Nucleus accumbens (tissue), 56 donors: ENCODE measurements at regions not wholly inside any gene's neighbourhood (a gene's known extent, or its start where the extent isn't known, plus 50 kb on each side); places are given as distances from the start of the nearest gene placed in this dataset.

ENCODE experiments used
- DNase-seq, 56 donors: peaks; one replicate each; lab custom pipeline; 2025; lab: John Stamatoyannopoulos, UW

GRCh38 chrX:6707497-6707896 is 172.6 kb upstream of the VCX3A start:
- DNase-seq: peak in 1 of 56 donors; percentile 0

- DNase-seq: no peak
These were observed 166.2 kb upstream of the VCX3A start for GRCh38 chrX:6701085-6701484.

- DNase-seq: no peak
These were observed 160.8 kb upstream of the VCX3A start for GRCh38 chrX:6695717-6696116.

- no peak for DNase-seq
These were observed 160.1 kb upstream of the VCX3A start for GRCh38 chrX:6694977-6695376.

- no peak for DNase-seq
These were observed 159.3 kb upstream of the VCX3A start for GRCh38 chrX:6694221-6694620.

GRCh38 chrX:6693051-6693450 is 158.1 kb upstream of the VCX3A start:
- no peak for DNase-seq

- DNase-seq: no peak
These were observed 150.6 kb upstream of the VCX3A start for GRCh38 chrX:6685489-6685888.

GRCh38 chrX:6683353-6683752 is 148.4 kb upstream of the VCX3A start:
- no peak for DNase-seq

GRCh38 chrX:6681521-6682145 is 146.7 kb upstream of the VCX3A start:
- DNase-seq: no peak

GRCh38 chrX:6679988-6680387 is 145.1 kb upstream of the VCX3A start:
- DNase-seq: no peak

- no peak for DNase-seq
These were observed 144.6 kb upstream of the VCX3A start for GRCh38 chrX:6679550-6679949.

GRCh38 chrX:6678313-6678712 is 143.4 kb upstream of the VCX3A start:
- no peak for DNase-seq

- DNase-seq: no peak
These were observed 139.8 kb upstream of the VCX3A start for GRCh38 chrX:6674734-6675133.

- no peak for DNase-seq
These were observed 132.3 kb upstream of the VCX3A start for GRCh38 chrX:6667048-6667768.

- DNase-seq: no peak
These were observed 131.7 kb upstream of the VCX3A start for GRCh38 chrX:6666624-6667023.

- DNase-seq: no peak
These were observed 126.8 kb upstream of the VCX3A start for GRCh38 chrX:6661736-6662135.

GRCh38 chrX:6660567-6661264 is 125.8 kb upstream of the VCX3A start:
- no peak for DNase-seq

GRCh38 chrX:6645216-6645615 is 110.3 kb upstream of the VCX3A start:
- no peak for DNase-seq

GRCh38 chrX:6644411-6644810 is 109.5 kb upstream of the VCX3A start:
- DNase-seq: no peak

- DNase-seq: no peak
These were observed 105.8 kb upstream of the VCX3A start for GRCh38 chrX:6640727-6641126.

GRCh38 chrX:6614506-6614905 is 79.6 kb upstream of the VCX3A start:
- DNase-seq: no peak
